ENCODE measurements at regions not wholly inside any gene's neighbourhood (a gene's known extent, or its start where the extent isn't known, plus 50 kb on each side); places are given as distances from the start of the nearest gene placed in this dataset.

DNA sequence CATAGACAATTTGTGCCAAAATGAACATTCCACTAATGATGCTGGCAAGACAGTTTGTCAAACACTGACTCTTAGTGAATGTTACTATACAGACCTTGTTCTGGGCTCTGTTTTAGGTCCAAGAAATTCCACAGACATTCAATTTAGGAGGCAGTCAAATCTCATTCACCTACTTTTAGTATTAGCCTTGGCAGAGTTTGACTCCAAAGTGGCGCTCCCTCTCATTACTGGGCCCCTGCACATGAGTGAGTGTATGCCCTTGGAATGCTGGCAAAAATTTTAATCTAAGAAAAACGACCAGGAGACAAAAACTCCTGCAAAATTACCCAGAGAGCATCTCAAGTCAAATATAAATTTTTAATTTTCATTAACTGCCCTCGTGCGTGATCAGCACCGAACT lies 94.9 kb upstream of the SLC27A6 start:
- TF ChIP-seq, protein P1, sequence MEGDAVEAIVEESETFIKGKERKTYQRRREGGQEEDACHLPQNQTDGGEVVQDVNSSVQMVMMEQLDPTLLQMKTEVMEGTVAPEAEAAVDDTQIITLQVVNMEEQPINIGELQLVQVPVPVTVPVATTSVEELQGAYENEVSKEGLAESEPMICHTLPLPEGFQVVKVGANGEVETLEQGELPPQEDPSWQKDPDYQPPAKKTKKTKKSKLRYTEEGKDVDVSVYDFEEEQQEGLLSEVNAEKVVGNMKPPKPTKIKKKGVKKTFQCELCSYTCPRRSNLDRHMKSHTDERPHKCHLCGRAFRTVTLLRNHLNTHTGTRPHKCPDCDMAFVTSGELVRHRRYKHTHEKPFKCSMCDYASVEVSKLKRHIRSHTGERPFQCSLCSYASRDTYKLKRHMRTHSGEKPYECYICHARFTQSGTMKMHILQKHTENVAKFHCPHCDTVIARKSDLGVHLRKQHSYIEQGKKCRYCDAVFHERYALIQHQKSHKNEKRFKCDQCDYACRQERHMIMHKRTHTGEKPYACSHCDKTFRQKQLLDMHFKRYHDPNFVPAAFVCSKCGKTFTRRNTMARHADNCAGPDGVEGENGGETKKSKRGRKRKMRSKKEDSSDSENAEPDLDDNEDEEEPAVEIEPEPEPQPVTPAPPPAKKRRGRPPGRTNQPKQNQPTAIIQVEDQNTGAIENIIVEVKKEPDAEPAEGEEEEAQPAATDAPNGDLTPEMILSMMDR (IDR thresholded peaks at IDR 0.05; ENCODE audit: insufficient read depth, low read depth, low read length): no peak
- TF ChIP-seq EZH2 (IDR thresholded peaks at IDR 0.05; ENCODE audit: insufficient read depth, low read length): no peak
